A673 (cell line): ENCODE measurements at regions not wholly inside any gene's neighbourhood (a gene's known extent, or its start where the extent isn't known, plus 50 kb on each side); places are given as distances from the start of the nearest gene placed in this dataset.

Source experiments
- BruUV-seq: library from RNA; stranded (reverse); fragments of 400-500 nt; replicated peaks from 2 replicates; lab custom pipeline; 2021; lab: Mats Ljungman, UMichigan
- CTCF ChIA-PET: fragments of 300-600 bp; sonication (Branson Sonifier 250); formaldehyde crosslinking; loops from one replicate; lab custom pipeline; 2022; ENCODE audit warnings: antibody characterized with exemption; lab: Charles Lee
- POLR2A ChIA-PET: fragments of 300-600 bp; sonication (Branson Sonifier 250); formaldehyde crosslinking; loops from one replicate; lab custom pipeline; 2022; ENCODE audit warnings: antibody characterized with exemption; ENCODE audit not compliant: low non-redundant PET; lab: Charles Lee
- DNase-seq: peaks from one replicate; pipeline ENCODE4 v3.0.0-alpha.2; 2015; ENCODE audit warnings: low spot score
- H3K27ac ChIP-seq: fragments of 200-600 bp; sonication (generic); 2 replicates; pipeline ENCODE4 v1.5.1; 2016; ENCODE audit warnings: mixed run types, low read depth, mild to moderate bottlenecking, mixed read lengths, antibody characterized with exemption, low read length; ENCODE audit not compliant: poor library complexity, severe bottlenecking
- H3K27me3 ChIP-seq: fragments of 200-600 bp; sonication (generic); replicated peaks from 2 replicates; pipeline ENCODE4 v1.6.1; 2017; ENCODE audit warnings: mixed run types, low read depth, mild to moderate bottlenecking, mixed read lengths, antibody characterized with exemption, low read length; ENCODE audit not compliant: insufficient read depth, poor library complexity
- H3K36me3 ChIP-seq: fragments of 200-600 bp; sonication (generic); 2 replicates; pipeline ENCODE4 v1.6.1; 2016; ENCODE audit warnings: mixed run types, mild to moderate bottlenecking, mixed read lengths, antibody characterized with exemption, low read length; ENCODE audit not compliant: insufficient read depth, poor library complexity, severe bottlenecking
- H3K4me1 ChIP-seq: fragments of 200-600 bp; sonication (generic); 2 replicates; pipeline ENCODE4 v1.6.1; 2017; ENCODE audit warnings: mixed run types, mild to moderate bottlenecking, mixed read lengths, antibody characterized with exemption, low read length; ENCODE audit not compliant: insufficient read depth, poor library complexity, severe bottlenecking
- H3K4me3 ChIP-seq: fragments of 200-600 bp; sonication (generic); 2 replicates; pipeline ENCODE4 v1.5.1; 2016; ENCODE audit warnings: low read depth, mixed run types, mild to moderate bottlenecking, mixed read lengths, low read length; ENCODE audit not compliant: poor library complexity, severe bottlenecking
- H3K9me3 ChIP-seq: fragments of 200-600 bp; sonication (generic); 2 replicates; pipeline ENCODE4 v1.6.1; 2016; ENCODE audit warnings: mixed run types, low read depth, mild to moderate bottlenecking, mixed read lengths, antibody characterized with exemption, low read length; ENCODE audit not compliant: poor library complexity, severe bottlenecking
- EZH2 ChIP-seq: fragments of 200-600 bp; sonication (generic); IDR thresholded peaks from 2 replicates; pipeline ENCODE4 v1.6.1; 2017; ENCODE audit warnings: borderline replicate concordance, low read depth, mild to moderate bottlenecking, mixed read lengths, antibody characterized with exemption, low read length; ENCODE audit not compliant: poor library complexity, severe bottlenecking
- intact Hi-C: fragments of 100-400 bp; cut with micrococcal nuclease; formaldehyde crosslinking; loops from one replicate; pipeline ENCODE4 v1.10.0; 2022; ENCODE audit not compliant: unreplicated experiment
- TF ChIP-seq, protein P1 (sequence below): fragments of 300-800, 200-600 bp; sonication (generic); conservative IDR thresholded peaks from 2 replicates; pipeline ENCODE4 v1.5.1; 2017; ENCODE audit warnings: low read depth, mild to moderate bottlenecking, antibody characterized with exemption, low read length, moderate library complexity, mixed read lengths

DNA sequence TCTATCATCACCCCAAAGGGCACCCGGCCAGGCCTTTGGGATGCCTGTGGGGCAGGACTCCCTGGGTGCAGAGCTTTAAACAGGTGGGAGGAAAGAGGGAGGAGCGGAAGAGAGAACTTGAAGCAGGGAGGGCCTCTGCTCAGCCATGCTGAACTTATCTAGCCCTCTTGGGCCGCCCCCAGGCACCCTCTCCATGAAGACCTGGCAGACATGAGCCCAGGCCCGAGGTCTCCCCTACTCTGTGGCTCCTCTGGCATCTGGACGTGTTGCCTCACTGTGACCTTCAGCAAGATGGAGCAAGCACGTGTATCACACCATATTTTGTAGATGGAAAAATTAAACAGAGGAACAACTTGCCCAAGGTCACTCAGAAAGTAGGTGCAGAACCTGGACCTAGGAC, 711.4 kb downstream of the MATN1 start:
- ChIA-PET POLR2A (no interaction called here), CTCF (no interaction called here)
- no peak for TF ChIP-seq EZH2
- H3K4me3 ChIP-seq: no peak overlapping the region
- H3K27me3 ChIP-seq: no peaks in the 10 kb centered on the region
- H3K36me3 ChIP-seq: no peaks in the 10 kb centered on the region
- H3K27ac ChIP-seq: no peak overlapping the region
- H3K4me1 ChIP-seq: no peaks in the 10 kb centered on the region
- BruUV-seq: no TSS peak
- DNase-seq: no peak
- intact Hi-C loops: no loop called here
- H3K9me3 ChIP-seq: no peaks in the 10 kb centered on the region

DNA sequence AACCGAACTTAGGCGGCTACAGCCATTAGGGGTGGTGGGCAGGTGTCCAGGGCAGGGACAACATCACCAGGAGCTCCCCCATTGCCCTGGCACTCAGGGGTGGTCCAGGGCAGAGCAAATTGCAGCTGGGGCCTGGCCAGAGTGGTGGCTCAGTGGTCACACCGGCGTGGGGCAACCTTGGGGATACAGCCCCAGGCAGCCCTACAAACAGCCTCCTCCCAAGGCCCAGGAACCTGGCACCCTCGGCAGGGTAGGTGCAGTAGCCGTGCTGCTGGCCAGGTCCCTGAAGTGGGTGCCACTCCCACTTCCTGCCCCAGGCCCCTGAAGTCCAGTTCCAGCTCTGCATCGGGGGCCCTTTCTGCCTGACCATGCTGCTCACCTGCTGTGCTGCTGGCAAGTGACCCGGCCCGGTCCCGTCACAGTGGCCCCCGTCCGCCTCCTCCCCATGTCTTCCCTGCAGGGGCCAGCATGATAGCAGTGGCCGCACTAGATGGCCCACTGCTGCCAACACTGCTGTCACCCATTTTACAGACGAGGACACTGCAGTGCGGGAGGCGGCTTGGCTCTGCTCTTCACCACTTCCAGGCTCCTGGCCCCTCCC, 712.8 kb downstream of the MATN1 start:
- no peak for TF ChIP-seq EZH2
- TF ChIP-seq, protein P1, sequence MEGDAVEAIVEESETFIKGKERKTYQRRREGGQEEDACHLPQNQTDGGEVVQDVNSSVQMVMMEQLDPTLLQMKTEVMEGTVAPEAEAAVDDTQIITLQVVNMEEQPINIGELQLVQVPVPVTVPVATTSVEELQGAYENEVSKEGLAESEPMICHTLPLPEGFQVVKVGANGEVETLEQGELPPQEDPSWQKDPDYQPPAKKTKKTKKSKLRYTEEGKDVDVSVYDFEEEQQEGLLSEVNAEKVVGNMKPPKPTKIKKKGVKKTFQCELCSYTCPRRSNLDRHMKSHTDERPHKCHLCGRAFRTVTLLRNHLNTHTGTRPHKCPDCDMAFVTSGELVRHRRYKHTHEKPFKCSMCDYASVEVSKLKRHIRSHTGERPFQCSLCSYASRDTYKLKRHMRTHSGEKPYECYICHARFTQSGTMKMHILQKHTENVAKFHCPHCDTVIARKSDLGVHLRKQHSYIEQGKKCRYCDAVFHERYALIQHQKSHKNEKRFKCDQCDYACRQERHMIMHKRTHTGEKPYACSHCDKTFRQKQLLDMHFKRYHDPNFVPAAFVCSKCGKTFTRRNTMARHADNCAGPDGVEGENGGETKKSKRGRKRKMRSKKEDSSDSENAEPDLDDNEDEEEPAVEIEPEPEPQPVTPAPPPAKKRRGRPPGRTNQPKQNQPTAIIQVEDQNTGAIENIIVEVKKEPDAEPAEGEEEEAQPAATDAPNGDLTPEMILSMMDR: no peak
- CTCF ChIA-PET: no interaction called here
- POLR2A ChIA-PET: no interaction called here
- intact Hi-C loops: no loop called here
- Histone ChIP-seq H3K36me3 (no peaks in the 10 kb centered on the region), H3K9me3 (no peaks in the 10 kb centered on the region), H3K27ac (no peak overlapping the region), H3K4me1 (no peaks in the 10 kb centered on the region), H3K27me3 (no peaks in the 10 kb centered on the region), H3K4me3 (no peak overlapping the region)
- no TSS peak for BruUV-seq
- DNase-seq: no peak

DNA sequence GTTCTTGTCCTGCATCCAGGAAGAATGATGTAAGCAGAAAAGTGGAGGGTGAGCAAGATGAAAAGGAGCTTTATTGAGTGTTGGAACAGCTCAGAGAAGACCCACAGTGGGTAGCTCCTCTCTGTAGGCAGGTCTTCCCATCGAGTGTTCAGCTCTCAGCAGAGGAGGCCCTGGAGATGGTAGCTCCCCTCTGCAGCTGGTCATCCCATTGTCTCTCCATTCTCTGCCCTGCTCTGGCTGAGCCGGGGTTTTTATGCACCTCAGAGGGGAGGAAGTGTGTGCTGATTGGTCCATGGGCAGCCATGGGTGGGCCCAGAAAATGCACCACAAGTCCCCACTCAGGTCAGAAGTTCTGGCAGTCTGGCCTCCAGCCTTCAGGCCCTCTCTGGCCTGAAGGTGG, 713.7 kb downstream of the MATN1 start:
- Histone ChIP-seq H3K27ac (no peak overlapping the region), H3K9me3 (no peaks in the 10 kb centered on the region), H3K36me3 (no peaks in the 10 kb centered on the region), H3K4me3 (no peak overlapping the region), H3K27me3 (no peaks in the 10 kb centered on the region), H3K4me1 (no peaks in the 10 kb centered on the region)
- ChIA-PET CTCF (no interaction called here), POLR2A (no interaction called here)
- no peak for DNase-seq
- TF ChIP-seq, protein P1: no peak
- no peak for TF ChIP-seq EZH2
- intact Hi-C loops: no loop called here
- BruUV-seq: no TSS peak

DNA sequence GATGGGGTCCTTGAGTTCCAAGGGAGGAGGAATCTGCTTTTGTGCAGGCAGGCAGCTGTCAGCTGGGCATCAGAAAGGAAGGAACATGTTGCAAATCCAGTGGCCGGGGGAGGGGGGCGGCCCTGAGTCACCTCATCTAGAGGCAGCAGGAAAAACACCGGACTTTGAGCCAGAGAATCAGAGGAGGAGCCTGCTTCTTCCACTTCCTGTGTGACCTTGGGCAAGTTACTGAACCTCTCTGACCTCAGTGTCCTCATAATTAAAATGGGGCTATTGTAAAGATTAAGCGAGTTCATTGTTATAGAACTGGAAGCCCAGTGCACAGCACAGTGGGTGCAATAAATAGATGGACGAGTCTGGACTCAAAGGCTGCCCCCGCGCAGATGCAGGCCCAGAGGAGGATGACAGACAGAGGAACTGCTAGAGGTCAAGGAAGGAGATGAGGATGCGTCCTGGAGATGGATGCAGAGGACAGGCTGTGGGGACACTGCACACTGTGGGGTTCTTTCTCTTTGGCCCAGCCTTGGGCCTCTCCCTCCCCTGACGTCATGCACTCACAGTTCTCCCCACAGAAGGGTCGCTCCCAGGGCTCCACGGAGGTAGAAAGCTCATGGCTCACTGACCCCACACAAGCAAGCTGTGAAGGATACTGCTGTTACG, 714.3 kb downstream of the MATN1 start:
- POLR2A ChIA-PET: no interaction called here
- no TSS peak for BruUV-seq
- Histone ChIP-seq H3K36me3 (no peaks in the 10 kb centered on the region), H3K4me3 (no peak overlapping the region), H3K27me3 (no peaks in the 10 kb centered on the region), H3K27ac (no peak overlapping the region), H3K4me1 (no peaks in the 10 kb centered on the region), H3K9me3 (no peaks in the 10 kb centered on the region)
- CTCF ChIA-PET: no interaction called here
- intact Hi-C loops: no loop called here
- no peak for DNase-seq
- TF ChIP-seq, protein P1: no peak
- no peak for TF ChIP-seq EZH2
